HL-60 (cell line): ENCODE measurements at regions not wholly inside any gene's neighbourhood (a gene's known extent, or its start where the extent isn't known, plus 50 kb on each side); places are given as distances from the start of the nearest gene placed in this dataset.

Experiments
- DNase-seq, 2 experiments: peaks; one replicate each; pipeline ENCODE4 v3.0.0-alpha.2; 2010 to 2020; ENCODE audit warnings: low read depth in 1 of 2, low spot score in 1 of 2
- H3K27ac ChIP-seq: fragments of 250-450 bp; sonication (Bioruptor Pico); replicated peaks from 2 replicates; pipeline ENCODE4 v1.5.1; 2020; ENCODE audit warnings: mild to moderate bottlenecking, moderate library complexity
- H3K27me3 ChIP-seq: fragments of 250-450 bp; sonication (Bioruptor Pico); 2 replicates; pipeline ENCODE4 v1.5.1; 2021; ENCODE audit warnings: mild to moderate bottlenecking, moderate library complexity; ENCODE audit not compliant: insufficient read depth, poor library complexity, severe bottlenecking
- H3K4me3 ChIP-seq: replicated peaks from 2 replicates; pipeline ENCODE4 v1.5.1; 2011; ENCODE audit warnings: mild to moderate bottlenecking, control low read depth, low read length; ENCODE audit not compliant: insufficient read depth
- GABPA ChIP-seq: IDR thresholded peaks from 2 replicates; pipeline ENCODE4 v1.6.1; 2012; ENCODE audit warnings: low read depth
- POLR2AphosphoS5 ChIP-seq: IDR thresholded peaks from 2 replicates; pipeline ENCODE4 v1.6.1; 2012; ENCODE audit warnings: low read depth
- SPI1 ChIP-seq: IDR thresholded peaks from 2 replicates; pipeline ENCODE4 v1.6.1; 2012; ENCODE audit warnings: low read depth, mild to moderate bottlenecking, borderline replicate concordance
- TF ChIP-seq, protein P1 (sequence below): IDR thresholded peaks from 2 replicates; pipeline ENCODE4 v1.6.1; 2012; ENCODE audit warnings: low read depth; ENCODE audit not compliant: insufficient replicate concordance
- TF ChIP-seq, protein P2 (sequence below): IDR thresholded peaks from one replicate; pipeline ENCODE4 v1.5.1; 2011; ENCODE audit warnings: low read length, control low read depth, inconsistent platforms; ENCODE audit not compliant: insufficient read depth

DNA sequence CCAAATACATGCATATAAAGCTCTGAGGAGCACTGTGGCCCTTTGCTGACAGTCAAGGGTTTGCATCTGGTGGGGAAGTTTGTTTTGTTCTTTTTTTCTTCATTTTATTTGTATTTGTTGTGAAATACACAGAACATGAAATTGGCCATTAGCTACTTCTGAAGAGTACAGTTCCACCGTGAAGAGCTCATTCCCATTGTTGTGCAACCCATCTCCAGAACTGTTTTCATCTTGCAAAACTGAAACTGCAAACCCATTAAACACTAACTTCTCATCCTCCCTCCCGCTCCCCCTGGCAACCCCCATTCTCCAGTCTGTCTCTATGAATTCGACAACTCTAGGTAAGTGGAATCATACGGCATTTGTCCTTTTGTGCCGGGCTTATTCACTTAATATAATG, 231.3 kb downstream of the TFAP2C start:
- H3K27ac ChIP-seq, result no peak overlapping the region
- peaks cover 2% of the 10 kb centered on the region for H3K27me3 ChIP-seq
- H3K4me3 ChIP-seq, result no peak overlapping the region
- no peak for DNase-seq
- TF ChIP-seq, protein P1, sequence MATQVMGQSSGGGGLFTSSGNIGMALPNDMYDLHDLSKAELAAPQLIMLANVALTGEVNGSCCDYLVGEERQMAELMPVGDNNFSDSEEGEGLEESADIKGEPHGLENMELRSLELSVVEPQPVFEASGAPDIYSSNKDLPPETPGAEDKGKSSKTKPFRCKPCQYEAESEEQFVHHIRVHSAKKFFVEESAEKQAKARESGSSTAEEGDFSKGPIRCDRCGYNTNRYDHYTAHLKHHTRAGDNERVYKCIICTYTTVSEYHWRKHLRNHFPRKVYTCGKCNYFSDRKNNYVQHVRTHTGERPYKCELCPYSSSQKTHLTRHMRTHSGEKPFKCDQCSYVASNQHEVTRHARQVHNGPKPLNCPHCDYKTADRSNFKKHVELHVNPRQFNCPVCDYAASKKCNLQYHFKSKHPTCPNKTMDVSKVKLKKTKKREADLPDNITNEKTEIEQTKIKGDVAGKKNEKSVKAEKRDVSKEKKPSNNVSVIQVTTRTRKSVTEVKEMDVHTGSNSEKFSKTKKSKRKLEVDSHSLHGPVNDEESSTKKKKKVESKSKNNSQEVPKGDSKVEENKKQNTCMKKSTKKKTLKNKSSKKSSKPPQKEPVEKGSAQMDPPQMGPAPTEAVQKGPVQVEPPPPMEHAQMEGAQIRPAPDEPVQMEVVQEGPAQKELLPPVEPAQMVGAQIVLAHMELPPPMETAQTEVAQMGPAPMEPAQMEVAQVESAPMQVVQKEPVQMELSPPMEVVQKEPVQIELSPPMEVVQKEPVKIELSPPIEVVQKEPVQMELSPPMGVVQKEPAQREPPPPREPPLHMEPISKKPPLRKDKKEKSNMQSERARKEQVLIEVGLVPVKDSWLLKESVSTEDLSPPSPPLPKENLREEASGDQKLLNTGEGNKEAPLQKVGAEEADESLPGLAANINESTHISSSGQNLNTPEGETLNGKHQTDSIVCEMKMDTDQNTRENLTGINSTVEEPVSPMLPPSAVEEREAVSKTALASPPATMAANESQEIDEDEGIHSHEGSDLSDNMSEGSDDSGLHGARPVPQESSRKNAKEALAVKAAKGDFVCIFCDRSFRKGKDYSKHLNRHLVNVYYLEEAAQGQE, result no peak
- no peak for TF ChIP-seq SPI1
- TF ChIP-seq GABPA, result no peak
- TF ChIP-seq, protein P2, sequence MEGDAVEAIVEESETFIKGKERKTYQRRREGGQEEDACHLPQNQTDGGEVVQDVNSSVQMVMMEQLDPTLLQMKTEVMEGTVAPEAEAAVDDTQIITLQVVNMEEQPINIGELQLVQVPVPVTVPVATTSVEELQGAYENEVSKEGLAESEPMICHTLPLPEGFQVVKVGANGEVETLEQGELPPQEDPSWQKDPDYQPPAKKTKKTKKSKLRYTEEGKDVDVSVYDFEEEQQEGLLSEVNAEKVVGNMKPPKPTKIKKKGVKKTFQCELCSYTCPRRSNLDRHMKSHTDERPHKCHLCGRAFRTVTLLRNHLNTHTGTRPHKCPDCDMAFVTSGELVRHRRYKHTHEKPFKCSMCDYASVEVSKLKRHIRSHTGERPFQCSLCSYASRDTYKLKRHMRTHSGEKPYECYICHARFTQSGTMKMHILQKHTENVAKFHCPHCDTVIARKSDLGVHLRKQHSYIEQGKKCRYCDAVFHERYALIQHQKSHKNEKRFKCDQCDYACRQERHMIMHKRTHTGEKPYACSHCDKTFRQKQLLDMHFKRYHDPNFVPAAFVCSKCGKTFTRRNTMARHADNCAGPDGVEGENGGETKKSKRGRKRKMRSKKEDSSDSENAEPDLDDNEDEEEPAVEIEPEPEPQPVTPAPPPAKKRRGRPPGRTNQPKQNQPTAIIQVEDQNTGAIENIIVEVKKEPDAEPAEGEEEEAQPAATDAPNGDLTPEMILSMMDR, result no peak
- TF ChIP-seq POLR2AphosphoS5, result no peak

DNA sequence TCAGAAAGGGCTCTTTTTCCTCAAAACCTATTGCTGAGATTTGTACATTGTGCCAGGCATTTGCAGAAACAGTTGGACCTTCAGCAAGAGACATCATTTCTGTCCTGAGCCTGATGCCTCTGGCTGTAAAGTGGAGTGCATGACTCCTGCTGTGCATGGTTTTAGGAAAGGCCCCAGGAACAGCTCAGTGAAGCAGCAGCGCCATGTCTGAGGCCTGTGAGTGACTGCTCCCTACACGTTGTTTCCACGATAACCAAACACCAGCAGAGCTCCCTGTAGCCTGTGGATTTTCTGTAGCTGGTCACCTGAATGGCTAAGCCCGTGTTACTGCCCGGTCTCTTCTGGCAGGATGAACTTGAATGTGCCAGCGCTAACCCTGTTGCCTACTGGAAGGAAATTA, 232.5 kb downstream of the TFAP2C start:
- no peak overlapping the region for H3K4me3 ChIP-seq
- H3K27ac ChIP-seq, result no peak overlapping the region
- TF ChIP-seq, protein P1, result no peak
- TF ChIP-seq SPI1 (no peak), GABPA (no peak), POLR2AphosphoS5 (no peak)
- TF ChIP-seq, protein P2, result no peak
- peaks cover 2% of the 10 kb centered on the region for H3K27me3 ChIP-seq
- DNase-seq, result no peak

DNA sequence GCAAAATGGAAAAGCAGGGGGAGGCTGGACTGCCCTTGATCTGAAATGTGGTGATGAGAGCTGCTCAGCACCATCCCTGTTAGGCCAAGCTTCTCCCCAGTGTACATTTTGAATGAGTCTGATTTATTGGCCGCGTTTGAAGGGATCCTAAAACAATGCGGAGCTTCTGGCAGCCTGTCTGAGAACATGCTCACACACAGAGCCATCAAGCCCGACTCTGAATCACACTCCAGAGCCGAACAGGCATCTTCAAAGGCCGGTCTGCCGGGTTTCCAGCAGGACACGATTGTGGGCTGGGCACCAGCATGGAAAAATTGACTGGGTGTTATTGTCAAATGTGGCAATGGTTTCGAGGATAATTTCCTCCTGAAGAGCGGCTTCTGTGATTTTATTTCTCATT, 235.9 kb downstream of the TFAP2C start:
- no peak overlapping the region for H3K27ac ChIP-seq
- peaks cover 2% of the 10 kb centered on the region for H3K27me3 ChIP-seq
- H3K4me3 ChIP-seq, result no peak overlapping the region
- TF ChIP-seq GABPA, result no peak
- TF ChIP-seq, protein P2, result no peak
- no peak for TF ChIP-seq SPI1
- TF ChIP-seq, protein P1, result no peak
- no peak for TF ChIP-seq POLR2AphosphoS5
- no peak for DNase-seq
